HG02885 (cell line): ENCODE measurements at regions not wholly inside any gene's neighbourhood (a gene's known extent, or its start where the extent isn't known, plus 50 kb on each side); places are given as distances from the start of the nearest gene placed in this dataset.

Experiments used
- ATAC-seq: cut with Tn5 transposase; IDR thresholded peaks from one replicate; pipeline ENCODE4 v1.9.1; 2021; ENCODE audit warnings: mild to moderate bottlenecking; ENCODE audit not compliant: unreplicated experiment, poor library complexity

- ATAC-seq: no peak
These were observed 97.9 kb upstream of the IL6 start for GRCh38 chr7:22629056-22629455.

GRCh38 chr7:22628112-22628511 is 98.9 kb upstream of the IL6 start:
- ATAC-seq: no peak

- ATAC-seq: no peak
These were observed 99.9 kb upstream of the IL6 start for GRCh38 chr7:22627136-22627535.

GRCh38 chr7:22625251-22625650 is 101.7 kb upstream of the IL6 start:
- no peak for ATAC-seq

- ATAC-seq: no peak
These were observed 102.2 kb upstream of the IL6 start for GRCh38 chr7:22624781-22625180.

GRCh38 chr7:22622116-22622785 is 104.7 kb upstream of the IL6 start:
- no peak for ATAC-seq

- ATAC-seq: no peak
These were observed 108.5 kb upstream of the IL6 start for GRCh38 chr7:22618528-22618927.

GRCh38 chr7:22617166-22617565 is 109.8 kb upstream of the IL6 start:
- ATAC-seq: no peak

- ATAC-seq: no peak
These were observed 113.5 kb upstream of the IL6 start for GRCh38 chr7:22613496-22613895.

- ATAC-seq: no peak
These were observed 112.8 kb upstream of the STEAP1B start for GRCh38 chr7:22612776-22613175.

GRCh38 chr7:22611758-22612079 is 111.7 kb upstream of the STEAP1B start:
- peak; percentile 68 for ATAC-seq

GRCh38 chr7:22610951-22611757 is 111.2 kb upstream of the STEAP1B start:
- no peak for ATAC-seq

GRCh38 chr7:22610263-22610662 is 110.3 kb upstream of the STEAP1B start:
- ATAC-seq: no peak

GRCh38 chr7:22607180-22607579 is 107.2 kb upstream of the STEAP1B start:
- no peak for ATAC-seq

GRCh38 chr7:22604246-22604645 is 104.3 kb upstream of the STEAP1B start:
- ATAC-seq: no peak

- no peak for ATAC-seq
These were observed 102.0 kb upstream of the STEAP1B start for GRCh38 chr7:22601812-22602565.

- no peak for ATAC-seq
These were observed 101.4 kb upstream of the STEAP1B start for GRCh38 chr7:22601408-22601807.

GRCh38 chr7:22601003-22601402 is 101.0 kb upstream of the STEAP1B start:
- ATAC-seq: no peak

- no peak for ATAC-seq
These were observed 98.4 kb upstream of the STEAP1B start for GRCh38 chr7:22598318-22598920.

GRCh38 chr7:22597844-22598243 is 97.9 kb upstream of the STEAP1B start:
- no peak for ATAC-seq
